ENCODE measurements at regions not wholly inside any gene's neighbourhood (a gene's known extent, or its start where the extent isn't known, plus 50 kb on each side); places are given as distances from the start of the nearest gene placed in this dataset.
"Not testable (repeated sequence)": the region's sequence is repeated elsewhere in the genome, so short reads cannot be mapped to it uniquely, and the experiment has no call there.

DNA sequence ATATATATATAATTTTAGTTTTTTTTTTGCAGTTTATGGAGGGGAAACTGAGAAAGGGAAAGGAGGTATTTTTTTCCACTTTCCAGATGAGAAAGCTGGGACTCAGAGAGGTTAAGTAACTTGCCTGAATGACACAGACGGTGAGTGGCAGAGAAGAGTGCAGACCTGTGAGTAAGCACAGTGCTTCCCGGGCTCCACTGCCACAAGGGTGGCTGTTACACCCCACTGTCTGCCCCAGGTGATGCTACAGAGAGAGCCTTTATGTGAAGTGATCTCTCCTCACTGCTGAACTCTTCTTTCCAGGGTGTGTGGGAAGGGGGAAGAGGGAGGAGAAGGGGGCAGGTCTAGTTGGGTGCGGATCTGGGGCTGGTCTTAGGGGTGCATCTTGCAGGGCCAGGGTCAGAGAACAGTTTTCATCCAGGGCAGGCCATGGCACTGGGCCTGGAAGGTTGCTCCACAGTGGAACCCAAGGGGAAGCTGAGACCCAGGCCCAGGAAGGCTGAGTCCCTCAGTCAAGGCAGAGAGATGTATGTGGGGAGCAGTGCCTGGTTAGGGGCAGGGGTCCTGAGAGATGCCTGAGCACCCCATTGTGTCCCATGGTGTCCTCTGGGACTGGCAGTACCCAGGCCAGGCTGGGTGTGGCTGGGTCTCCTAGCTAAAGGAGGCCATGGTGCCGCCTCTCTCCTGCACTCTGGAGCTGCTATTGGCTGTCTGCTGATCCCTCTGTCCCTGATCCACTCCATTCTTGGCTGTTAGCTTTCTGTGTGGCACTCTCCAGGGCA lies 357.5 kb downstream of the PTPRU start:
- H3K27me3 ChIP-seq (ENCODE audit: control insufficient read depth in 1 of 2, insufficient read depth in 2 of 2, low read length in 2 of 2): no peaks in the 10 kb centered on the region
- H3K4me1 ChIP-seq (ENCODE audit: control insufficient read depth in 1 of 2, insufficient read depth in 2 of 2, low read length in 2 of 2): no peaks in the 10 kb centered on the region
- H3K9ac ChIP-seq (ENCODE audit: low read depth in 1 of 2, low read length in 2 of 2): no peak overlapping the region
- H3K4me3 ChIP-seq (ENCODE audit: low read depth in 1 of 2, low read length in 2 of 2): no peak overlapping the region
- H3K27ac ChIP-seq (ENCODE audit: low read depth, low read length): no peak overlapping the region
- no peaks in the 10 kb centered on the region for H3K36me3 ChIP-seq (ENCODE audit: control insufficient read depth in 1 of 2, insufficient read depth in 2 of 2, low read length in 2 of 2)
- H3K9me3 ChIP-seq (ENCODE audit: control insufficient read depth in 1 of 2, low read length in 2 of 2): no peaks in the 10 kb centered on the region

DNA sequence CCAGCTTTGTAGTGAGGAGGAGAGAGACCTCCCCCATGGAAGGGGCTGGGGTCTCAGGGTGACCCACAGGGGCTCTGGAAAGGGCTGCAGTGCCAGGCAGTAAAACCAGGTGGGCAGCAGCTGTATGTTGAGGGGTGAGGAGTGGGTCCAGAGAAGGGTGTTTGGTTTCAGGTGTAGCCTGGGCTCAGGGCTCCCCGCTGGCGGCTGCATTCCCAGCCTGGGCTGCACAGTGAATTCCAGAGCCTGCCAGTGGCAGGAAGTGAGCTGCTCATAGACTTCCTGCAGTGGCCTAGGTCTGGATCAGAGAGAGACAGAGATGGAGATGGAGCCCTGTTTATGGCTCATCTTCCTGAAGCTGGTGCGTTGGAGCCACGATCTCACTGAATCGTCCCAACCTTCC lies 356.4 kb downstream of the PTPRU start:
- Histone ChIP-seq H3K4me1 (ENCODE audit: control insufficient read depth in 1 of 2, insufficient read depth in 2 of 2, low read length in 2 of 2) (no peaks in the 10 kb centered on the region), H3K9ac (ENCODE audit: low read depth in 1 of 2, low read length in 2 of 2) (no peak overlapping the region), H3K9me3 (ENCODE audit: control insufficient read depth in 1 of 2, low read length in 2 of 2) (no peaks in the 10 kb centered on the region), H3K4me3 (ENCODE audit: low read depth in 1 of 2, low read length in 2 of 2) (no peak overlapping the region), H3K27me3 (ENCODE audit: control insufficient read depth in 1 of 2, insufficient read depth in 2 of 2, low read length in 2 of 2) (no peaks in the 10 kb centered on the region), H3K27ac (ENCODE audit: low read depth, low read length) (no peak overlapping the region), H3K36me3 (ENCODE audit: control insufficient read depth in 1 of 2, insufficient read depth in 2 of 2, low read length in 2 of 2) (no peaks in the 10 kb centered on the region)

DNA sequence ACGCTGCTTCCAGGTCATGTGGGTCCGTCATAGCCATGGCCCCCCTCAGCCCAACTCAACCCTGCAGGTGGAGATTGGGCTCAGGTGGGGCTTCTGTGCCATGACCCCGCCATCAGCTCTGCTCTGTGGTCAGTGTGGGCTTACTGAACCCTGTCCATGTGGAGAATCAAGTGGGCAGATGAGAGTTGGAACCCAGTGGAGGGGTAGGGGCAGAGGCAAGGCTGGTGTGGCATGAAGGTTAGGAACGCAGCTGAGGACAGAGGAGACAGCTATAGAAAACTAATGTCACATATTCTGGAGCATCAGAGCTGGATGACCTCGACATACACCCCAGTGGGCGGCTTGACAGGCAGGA lies 355.9 kb downstream of the PTPRU start:
- H3K4me1 ChIP-seq (ENCODE audit: control insufficient read depth in 1 of 2, insufficient read depth in 2 of 2, low read length in 2 of 2): no peaks in the 10 kb centered on the region

DNA sequence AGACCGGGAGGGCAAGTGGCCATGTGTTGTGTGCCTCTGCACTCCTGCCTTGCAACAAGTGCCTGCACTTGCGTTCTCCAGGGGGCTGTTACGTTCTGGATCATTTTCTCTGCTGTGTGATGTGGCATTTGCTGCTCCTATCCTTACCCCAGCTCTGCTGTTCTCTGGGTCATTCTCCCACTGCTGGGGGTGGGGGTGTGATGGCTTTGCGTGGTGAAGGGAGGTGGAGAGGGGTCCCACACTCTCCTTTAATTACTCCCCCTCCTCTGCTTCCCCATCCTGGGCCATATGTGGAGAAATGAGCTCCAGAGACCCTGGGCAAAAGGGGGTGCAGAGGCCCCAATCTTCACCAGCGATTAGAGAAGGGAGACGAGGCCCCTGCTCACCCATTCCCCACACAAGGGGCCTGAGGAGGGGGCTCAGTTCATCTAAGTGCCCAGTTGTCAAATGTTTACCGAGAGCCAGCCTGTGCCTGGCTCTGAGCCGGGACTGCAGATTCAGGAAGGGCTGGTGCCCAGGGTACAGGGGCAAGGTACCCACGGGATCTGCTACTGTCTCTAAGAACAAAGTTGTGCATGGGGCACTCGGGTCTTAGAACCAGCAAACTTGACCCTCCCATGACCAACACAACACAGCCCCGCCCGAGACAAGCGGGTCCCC lies 355.4 kb downstream of the PTPRU start:
- H3K4me1 ChIP-seq (ENCODE audit: control insufficient read depth in 1 of 2, insufficient read depth in 2 of 2, low read length in 2 of 2): no peaks in the 10 kb centered on the region
- H3K27ac ChIP-seq (ENCODE audit: low read depth, low read length): no peak overlapping the region
- no peaks in the 10 kb centered on the region for H3K36me3 ChIP-seq (ENCODE audit: control insufficient read depth in 1 of 2, insufficient read depth in 2 of 2, low read length in 2 of 2)
- no peak overlapping the region for H3K4me3 ChIP-seq (ENCODE audit: low read depth in 1 of 2, low read length in 2 of 2)
- H3K27me3 ChIP-seq (ENCODE audit: control insufficient read depth in 1 of 2, insufficient read depth in 2 of 2, low read length in 2 of 2): no peaks in the 10 kb centered on the region
- peaks cover 0 to 2% of the 10 kb centered on the region in 2 donors for H3K9me3 ChIP-seq (ENCODE audit: control insufficient read depth in 1 of 2, low read length in 2 of 2)
- no peak overlapping the region for H3K9ac ChIP-seq (ENCODE audit: low read depth in 1 of 2, low read length in 2 of 2)

More for the DNA sequence above, 355.9 kb downstream of the PTPRU start:
- no peak overlapping the region for H3K27ac ChIP-seq (ENCODE audit: low read depth, low read length)
- no peaks in the 10 kb centered on the region for H3K9me3 ChIP-seq (ENCODE audit: control insufficient read depth in 1 of 2, low read length in 2 of 2)
- H3K9ac ChIP-seq (ENCODE audit: low read depth in 1 of 2, low read length in 2 of 2): no peak overlapping the region
- H3K36me3 ChIP-seq (ENCODE audit: control insufficient read depth in 1 of 2, insufficient read depth in 2 of 2, low read length in 2 of 2): no peaks in the 10 kb centered on the region
- no peak overlapping the region for H3K4me3 ChIP-seq (ENCODE audit: low read depth in 1 of 2, low read length in 2 of 2)
- H3K27me3 ChIP-seq (ENCODE audit: control insufficient read depth in 1 of 2, insufficient read depth in 2 of 2, low read length in 2 of 2): no peaks in the 10 kb centered on the region

DNA sequence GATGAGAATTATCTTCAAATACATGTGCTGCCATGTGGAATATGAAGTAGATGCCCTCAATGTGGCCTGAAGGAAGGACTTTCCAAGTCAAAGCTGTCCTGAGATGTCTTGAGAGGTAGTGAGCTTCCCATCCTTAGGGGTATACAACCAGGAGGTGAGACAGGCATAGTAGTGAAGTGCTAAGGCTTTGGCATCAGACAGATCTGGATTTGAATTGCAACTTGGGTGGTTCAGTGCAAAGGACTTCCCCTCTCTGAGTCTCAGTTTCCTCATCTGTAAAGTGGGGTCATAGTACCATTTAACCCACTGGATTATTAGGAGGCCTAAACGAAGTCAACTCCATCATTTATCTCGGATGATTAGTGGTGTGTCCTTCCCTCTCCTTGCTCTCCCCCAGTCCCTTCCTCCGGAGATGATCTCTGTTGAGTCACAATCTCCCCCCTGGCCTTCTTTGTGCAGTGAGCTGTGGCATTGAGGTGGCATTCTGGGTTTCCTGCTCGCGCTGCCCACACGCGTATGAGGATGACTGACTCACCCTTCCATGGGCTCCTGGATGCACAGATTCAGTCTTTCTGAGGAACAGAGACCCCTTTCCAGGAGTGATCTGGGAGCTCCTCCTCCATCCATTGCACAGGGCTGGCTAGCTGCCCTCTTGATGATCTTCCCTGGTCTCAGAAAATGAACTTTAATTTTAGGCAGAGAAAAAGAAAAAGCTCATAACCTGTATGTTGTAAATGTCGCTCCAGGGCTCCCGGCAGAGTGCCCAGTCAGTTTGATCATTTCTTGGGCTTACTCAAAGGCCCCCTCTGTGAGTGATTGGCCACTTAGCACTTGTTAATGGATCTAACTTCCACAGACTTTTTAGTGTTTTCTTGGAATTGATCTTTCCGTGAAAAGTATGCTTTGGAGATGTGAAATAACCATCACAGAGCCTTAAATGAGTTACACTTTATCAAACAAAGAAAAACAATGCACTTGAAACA lies 354.6 kb downstream of the PTPRU start:
- Histone ChIP-seq H3K9me3 (ENCODE audit: control insufficient read depth in 1 of 2, low read length in 2 of 2) (peaks cover 0 to 2% of the 10 kb centered on the region in 2 donors), H3K27me3 (ENCODE audit: control insufficient read depth in 1 of 2, insufficient read depth in 2 of 2, low read length in 2 of 2) (no peaks in the 10 kb centered on the region), H3K4me1 (ENCODE audit: control insufficient read depth in 1 of 2, insufficient read depth in 2 of 2, low read length in 2 of 2) (no peaks in the 10 kb centered on the region), H3K27ac (ENCODE audit: low read depth, low read length) (no peak overlapping the region), H3K36me3 (ENCODE audit: control insufficient read depth in 1 of 2, insufficient read depth in 2 of 2, low read length in 2 of 2) (no peaks in the 10 kb centered on the region), H3K4me3 (ENCODE audit: low read depth in 1 of 2, low read length in 2 of 2) (no peak overlapping the region), H3K9ac (ENCODE audit: low read depth in 1 of 2, low read length in 2 of 2) (no peak overlapping the region)

DNA sequence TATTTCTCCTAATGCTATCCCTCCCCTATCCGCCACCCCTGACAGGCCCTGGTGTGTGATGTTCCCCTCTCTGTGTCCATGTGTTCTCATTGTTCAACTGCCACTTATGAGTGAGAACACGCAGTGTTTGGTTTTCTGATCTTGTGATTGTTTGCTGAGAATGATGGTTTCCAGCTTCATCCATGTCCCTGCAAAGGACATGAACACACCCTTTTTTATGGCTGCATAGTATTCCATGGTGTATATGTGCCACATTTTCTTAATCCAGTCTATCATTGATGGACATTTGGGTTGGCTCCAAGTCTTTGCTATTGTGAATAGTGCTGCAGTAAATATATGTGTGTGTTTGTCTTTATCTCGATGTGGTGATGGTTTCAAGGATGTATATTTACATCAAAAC lies 353.4 kb downstream of the PTPRU start:
- H3K27me3 ChIP-seq (ENCODE audit: control insufficient read depth in 1 of 2, insufficient read depth in 2 of 2, low read length in 2 of 2); H3K4me3 ChIP-seq (ENCODE audit: low read depth in 1 of 2, low read length in 2 of 2); H3K9ac ChIP-seq (ENCODE audit: low read depth in 1 of 2, low read length in 2 of 2): not testable (repeated sequence)

DNA sequence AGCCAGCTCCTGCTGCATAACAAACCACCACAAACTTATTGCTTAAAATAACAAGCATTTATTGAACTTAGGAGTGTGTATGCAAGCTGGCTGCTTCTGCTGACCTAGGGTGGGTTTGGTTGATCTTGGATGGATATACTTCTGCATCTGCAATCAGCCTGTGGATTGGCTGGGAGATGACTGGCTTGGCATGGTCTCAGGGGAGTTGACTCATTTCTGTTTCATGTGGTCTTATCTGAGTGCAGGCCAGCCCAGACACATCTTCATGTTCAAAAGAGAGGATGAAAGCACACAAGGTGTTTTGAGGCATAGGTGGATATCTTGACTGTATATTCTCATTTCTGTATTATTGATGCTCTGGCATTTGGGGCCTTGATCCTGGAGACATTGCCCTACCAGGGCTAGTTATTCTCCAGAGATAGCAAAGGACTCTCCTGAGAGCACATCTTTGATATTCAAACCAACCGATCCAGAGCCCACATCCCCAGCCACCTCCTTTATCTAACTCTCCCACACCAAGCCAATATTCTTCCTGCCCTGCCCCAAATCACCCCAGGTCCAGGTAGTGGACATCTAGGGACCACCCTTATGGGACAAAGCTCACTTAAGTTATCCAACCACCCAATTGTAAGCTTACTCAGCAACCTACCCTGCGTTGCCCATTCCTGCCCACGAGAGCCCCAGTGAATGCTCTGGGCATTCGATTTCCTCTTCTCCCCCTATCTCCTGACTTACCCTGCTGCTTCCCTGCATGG lies 350.8 kb downstream of the PTPRU start:
- no peaks in the 10 kb centered on the region for H3K36me3 ChIP-seq (ENCODE audit: control insufficient read depth in 1 of 2, insufficient read depth in 2 of 2, low read length in 2 of 2)
- H3K9ac ChIP-seq (ENCODE audit: low read depth in 1 of 2, low read length in 2 of 2): no peak overlapping the region
- H3K9me3 ChIP-seq (ENCODE audit: control insufficient read depth in 1 of 2, low read length in 2 of 2): peaks cover 0 to 2% of the 10 kb centered on the region in 2 donors
- no peak overlapping the region for H3K27ac ChIP-seq (ENCODE audit: low read depth, low read length)
- no peaks in the 10 kb centered on the region for H3K4me1 ChIP-seq (ENCODE audit: control insufficient read depth in 1 of 2, insufficient read depth in 2 of 2, low read length in 2 of 2)
- H3K4me3 ChIP-seq (ENCODE audit: low read depth in 1 of 2, low read length in 2 of 2): no peak overlapping the region
- H3K27me3 ChIP-seq (ENCODE audit: control insufficient read depth in 1 of 2, insufficient read depth in 2 of 2, low read length in 2 of 2): peaks cover 0 to 5% of the 10 kb centered on the region in 2 donors

More for the DNA sequence above, 353.4 kb downstream of the PTPRU start:
- H3K36me3 ChIP-seq (ENCODE audit: control insufficient read depth in 1 of 2, insufficient read depth in 2 of 2, low read length in 2 of 2); H3K4me1 ChIP-seq (ENCODE audit: control insufficient read depth in 1 of 2, insufficient read depth in 2 of 2, low read length in 2 of 2); H3K27ac ChIP-seq (ENCODE audit: low read depth, low read length); H3K9me3 ChIP-seq (ENCODE audit: control insufficient read depth in 1 of 2, low read length in 2 of 2): not testable (repeated sequence)

DNA sequence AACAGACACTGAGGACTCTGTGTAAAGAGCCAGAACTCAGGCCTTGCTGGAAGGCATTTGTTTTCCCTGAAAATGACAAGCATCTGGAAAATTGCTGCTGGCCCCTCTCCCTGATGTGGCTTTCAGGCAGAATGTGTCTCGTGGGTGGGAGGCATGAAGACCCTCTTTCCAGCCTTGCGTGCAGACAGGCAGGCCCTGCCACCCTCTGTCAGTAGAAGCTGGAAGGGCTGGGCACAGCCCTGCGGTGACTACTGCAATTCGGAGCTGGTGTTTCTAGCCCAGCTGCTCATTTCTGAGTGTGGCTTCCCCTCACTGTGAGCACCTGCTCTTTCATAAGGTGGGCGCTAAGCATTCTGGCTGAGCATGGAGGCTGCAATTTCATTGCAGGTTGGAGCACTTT lies 349.9 kb downstream of the PTPRU start:
- Histone ChIP-seq H3K27ac (ENCODE audit: low read depth, low read length) (no peak overlapping the region), H3K4me1 (ENCODE audit: control insufficient read depth in 1 of 2, insufficient read depth in 2 of 2, low read length in 2 of 2) (no peaks in the 10 kb centered on the region), H3K36me3 (ENCODE audit: control insufficient read depth in 1 of 2, insufficient read depth in 2 of 2, low read length in 2 of 2) (no peaks in the 10 kb centered on the region), H3K27me3 (ENCODE audit: control insufficient read depth in 1 of 2, insufficient read depth in 2 of 2, low read length in 2 of 2) (peaks cover 0 to 5% of the 10 kb centered on the region in 2 donors), H3K9ac (ENCODE audit: low read depth in 1 of 2, low read length in 2 of 2) (no peak overlapping the region), H3K9me3 (ENCODE audit: control insufficient read depth in 1 of 2, low read length in 2 of 2) (peaks cover 0 to 2% of the 10 kb centered on the region in 2 donors), H3K4me3 (ENCODE audit: low read depth in 1 of 2, low read length in 2 of 2) (no peak overlapping the region)

DNA sequence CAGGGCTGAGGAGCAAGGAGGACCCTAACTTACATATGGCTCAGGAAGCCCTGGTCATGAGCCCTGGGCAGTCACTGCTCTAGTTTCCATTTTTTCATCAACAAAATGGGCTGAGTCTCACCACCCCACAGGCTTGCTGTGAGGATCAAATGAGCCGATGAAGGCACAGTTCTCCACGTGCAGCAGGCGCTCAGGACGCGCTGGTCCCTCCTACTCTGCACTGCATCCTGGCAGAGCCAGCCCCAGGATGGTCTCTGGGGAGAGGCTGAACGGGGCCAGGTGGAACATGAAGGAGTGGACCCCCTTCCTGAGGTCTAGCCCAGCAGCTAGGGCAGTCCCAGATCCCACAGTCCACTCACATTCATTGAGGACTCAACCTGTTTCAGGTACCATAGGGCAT lies 349.3 kb downstream of the PTPRU start:
- Histone ChIP-seq H3K27ac (ENCODE audit: low read depth, low read length) (no peak overlapping the region), H3K9me3 (ENCODE audit: control insufficient read depth in 1 of 2, low read length in 2 of 2) (peaks cover 0 to 2% of the 10 kb centered on the region in 2 donors), H3K4me3 (ENCODE audit: low read depth in 1 of 2, low read length in 2 of 2) (no peak overlapping the region), H3K27me3 (ENCODE audit: control insufficient read depth in 1 of 2, insufficient read depth in 2 of 2, low read length in 2 of 2) (peaks cover 0 to 5% of the 10 kb centered on the region in 2 donors), H3K36me3 (ENCODE audit: control insufficient read depth in 1 of 2, insufficient read depth in 2 of 2, low read length in 2 of 2) (no peaks in the 10 kb centered on the region), H3K4me1 (ENCODE audit: control insufficient read depth in 1 of 2, insufficient read depth in 2 of 2, low read length in 2 of 2) (no peaks in the 10 kb centered on the region), H3K9ac (ENCODE audit: low read depth in 1 of 2, low read length in 2 of 2) (no peak overlapping the region)

All from duodenal mucosa (tissue), 2 donors.